ENCODE measurements at regions not wholly inside any gene's neighbourhood (a gene's known extent, or its start where the extent isn't known, plus 50 kb on each side); places are given as distances from the start of the nearest gene placed in this dataset.
"Not testable (repeated sequence)": the region's sequence is repeated elsewhere in the genome, so short reads cannot be mapped to it uniquely, and the experiment has no call there.

DNA sequence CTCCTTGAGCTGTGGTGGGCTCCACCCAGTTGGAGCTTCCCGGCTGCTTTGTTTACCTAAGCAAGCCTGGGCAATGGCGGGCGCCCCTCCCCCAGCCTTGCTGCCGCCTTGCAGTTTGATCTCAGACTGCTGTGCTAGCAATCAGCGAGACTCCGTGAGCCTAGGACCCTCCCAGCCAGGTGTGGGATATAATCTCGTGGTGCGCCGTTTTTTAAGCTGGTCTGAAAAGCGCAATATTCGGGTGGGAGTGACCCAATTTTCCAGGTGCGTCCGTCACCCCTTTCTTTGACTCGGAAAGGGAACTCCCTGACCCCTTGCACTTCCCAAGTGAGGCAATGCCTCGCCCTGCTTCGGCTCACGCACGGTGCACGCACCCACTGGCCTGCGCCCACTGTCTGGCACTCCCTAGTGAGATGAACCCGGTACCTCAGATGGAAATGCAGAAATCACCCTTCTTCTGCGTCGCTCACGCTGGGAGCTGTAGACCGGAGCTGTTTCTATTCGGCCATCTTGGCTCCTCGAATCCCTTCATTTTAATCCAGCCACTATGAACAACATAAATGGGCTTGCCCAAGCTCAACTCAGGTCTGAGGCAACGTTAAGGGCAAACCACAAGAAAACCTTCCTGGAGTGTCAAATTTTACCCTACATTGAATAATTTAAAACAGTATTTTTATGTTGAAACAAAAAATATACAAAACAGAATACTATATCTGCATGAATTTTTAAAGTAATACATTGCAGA lies 112.4 kb upstream of the CCDC150 start:
- not testable (repeated sequence) for TF ChIP-seq EZH2 (IDR thresholded peaks at IDR 0.05; ENCODE audit: borderline replicate concordance, low read length)
- TF ChIP-seq, protein P1, sequence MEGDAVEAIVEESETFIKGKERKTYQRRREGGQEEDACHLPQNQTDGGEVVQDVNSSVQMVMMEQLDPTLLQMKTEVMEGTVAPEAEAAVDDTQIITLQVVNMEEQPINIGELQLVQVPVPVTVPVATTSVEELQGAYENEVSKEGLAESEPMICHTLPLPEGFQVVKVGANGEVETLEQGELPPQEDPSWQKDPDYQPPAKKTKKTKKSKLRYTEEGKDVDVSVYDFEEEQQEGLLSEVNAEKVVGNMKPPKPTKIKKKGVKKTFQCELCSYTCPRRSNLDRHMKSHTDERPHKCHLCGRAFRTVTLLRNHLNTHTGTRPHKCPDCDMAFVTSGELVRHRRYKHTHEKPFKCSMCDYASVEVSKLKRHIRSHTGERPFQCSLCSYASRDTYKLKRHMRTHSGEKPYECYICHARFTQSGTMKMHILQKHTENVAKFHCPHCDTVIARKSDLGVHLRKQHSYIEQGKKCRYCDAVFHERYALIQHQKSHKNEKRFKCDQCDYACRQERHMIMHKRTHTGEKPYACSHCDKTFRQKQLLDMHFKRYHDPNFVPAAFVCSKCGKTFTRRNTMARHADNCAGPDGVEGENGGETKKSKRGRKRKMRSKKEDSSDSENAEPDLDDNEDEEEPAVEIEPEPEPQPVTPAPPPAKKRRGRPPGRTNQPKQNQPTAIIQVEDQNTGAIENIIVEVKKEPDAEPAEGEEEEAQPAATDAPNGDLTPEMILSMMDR (IDR thresholded peaks at IDR 0.05; ENCODE audit: low read length), result not testable (repeated sequence)

All from OCI-LY1 (cell line).